Testis (tissue), 2 donors: ENCODE measurements at regions not wholly inside any gene's neighbourhood (a gene's known extent, or its start where the extent isn't known, plus 50 kb on each side); places are given as distances from the start of the nearest gene placed in this dataset.

Experiments
- DNase-seq: peaks from one replicate; pipeline ENCODE4 v3.0.0-alpha.2; 2019
- H3K27ac ChIP-seq, 2 donors: fragments of 200-600 bp; sonication (generic); one replicate each; pipeline ENCODE4 v1.5.1; 2019
- H3K27me3 ChIP-seq: fragments of 200-600 bp; sonication (generic); one replicate; pipeline ENCODE4 v1.5.1; 2019
- H3K36me3 ChIP-seq: fragments of 200-600 bp; sonication (generic); one replicate; pipeline ENCODE4 v1.5.1; 2017; ENCODE audit warnings: low read depth; ENCODE audit errors: missing control alignments
- H3K4me1 ChIP-seq: fragments of 200-600 bp; sonication (generic); one replicate; pipeline ENCODE4 v1.5.1; 2019
- H3K4me3 ChIP-seq, 2 donors: fragments of 200-600 bp; sonication (generic); one replicate each; pipeline ENCODE4 v1.5.1; 2017 to 2019
- H3K9me3 ChIP-seq: fragments of 200-600 bp; sonication (generic); one replicate; pipeline ENCODE4 v1.5.1; 2017
- POLR2A ChIP-seq: fragments of 450-650 bp; IDR thresholded peaks from one replicate; pipeline ENCODE4 v1.6.1; 2017; ENCODE audit warnings: antibody characterized with exemption, mild to moderate bottlenecking, moderate library complexity
- WGBS, 2 donors: methylation state at CpG; one replicate each; pipeline ENCODE4 v1.1.5; 2018; 5-methylcytosine and 5-hydroxymethylcytosine counted together
- intact Hi-C: fragments of 100-400 bp; cut with DNase I; formaldehyde crosslinking; loops from one replicate; pipeline ENCODE4 v1.15.1; 2023; ENCODE audit warnings: low total_unique reads
- TF ChIP-seq, protein P1 (sequence below), 3 experiments: fragments of 450-650 bp in 2 of 3; fragments of 200-600 bp in 1 of 3; sonication (generic) in 1 of 3; IDR thresholded peaks; one replicate each; pipeline ENCODE4 v1.5.1; 2016 to 2019; ENCODE audit warnings: antibody characterized with exemption in 3 of 3, mild to moderate bottlenecking in 2 of 3, moderate library complexity in 1 of 3

DNA sequence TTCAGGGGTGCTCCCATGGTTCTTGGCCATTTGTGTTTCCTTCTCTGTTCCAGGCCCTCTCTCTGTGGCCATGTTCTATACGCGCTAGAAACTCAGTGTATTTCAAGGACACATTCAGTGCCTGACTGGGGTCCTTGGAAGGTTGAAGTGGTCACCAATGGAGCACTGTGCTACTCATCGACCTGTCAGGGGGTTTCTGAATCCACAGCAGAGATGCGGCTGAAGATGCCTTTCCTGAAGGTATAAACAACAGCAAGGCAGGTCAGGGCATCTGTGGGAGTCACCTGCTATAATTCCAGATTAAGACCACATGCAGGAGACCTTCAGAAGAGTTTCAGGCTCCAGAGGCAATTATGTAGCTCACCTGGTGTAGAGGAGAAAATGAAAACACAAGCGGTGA is 86.8 kb upstream of the MGMT start:
- H3K4me1 ChIP-seq, result no peaks in the 10 kb centered on the region
- intact Hi-C loops, result no loop called here
- WGBS, 2 donors, result 87 to 88% methylated on average over 5 of the region's 5 CpGs
- H3K27ac ChIP-seq, result no peak overlapping the region
- H3K27me3 ChIP-seq, result no peaks in the 10 kb centered on the region
- no peak for DNase-seq
- peak overlapping the region in 1 of 2 donors; percentile 3 for H3K4me3 ChIP-seq
- no peaks in the 10 kb centered on the region for H3K36me3 ChIP-seq
- TF ChIP-seq, protein P1, sequence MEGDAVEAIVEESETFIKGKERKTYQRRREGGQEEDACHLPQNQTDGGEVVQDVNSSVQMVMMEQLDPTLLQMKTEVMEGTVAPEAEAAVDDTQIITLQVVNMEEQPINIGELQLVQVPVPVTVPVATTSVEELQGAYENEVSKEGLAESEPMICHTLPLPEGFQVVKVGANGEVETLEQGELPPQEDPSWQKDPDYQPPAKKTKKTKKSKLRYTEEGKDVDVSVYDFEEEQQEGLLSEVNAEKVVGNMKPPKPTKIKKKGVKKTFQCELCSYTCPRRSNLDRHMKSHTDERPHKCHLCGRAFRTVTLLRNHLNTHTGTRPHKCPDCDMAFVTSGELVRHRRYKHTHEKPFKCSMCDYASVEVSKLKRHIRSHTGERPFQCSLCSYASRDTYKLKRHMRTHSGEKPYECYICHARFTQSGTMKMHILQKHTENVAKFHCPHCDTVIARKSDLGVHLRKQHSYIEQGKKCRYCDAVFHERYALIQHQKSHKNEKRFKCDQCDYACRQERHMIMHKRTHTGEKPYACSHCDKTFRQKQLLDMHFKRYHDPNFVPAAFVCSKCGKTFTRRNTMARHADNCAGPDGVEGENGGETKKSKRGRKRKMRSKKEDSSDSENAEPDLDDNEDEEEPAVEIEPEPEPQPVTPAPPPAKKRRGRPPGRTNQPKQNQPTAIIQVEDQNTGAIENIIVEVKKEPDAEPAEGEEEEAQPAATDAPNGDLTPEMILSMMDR (IDR thresholded peaks at IDR 0.05), result no peak
- TF ChIP-seq POLR2A, result no peak
- H3K9me3 ChIP-seq, result no peaks in the 10 kb centered on the region

DNA sequence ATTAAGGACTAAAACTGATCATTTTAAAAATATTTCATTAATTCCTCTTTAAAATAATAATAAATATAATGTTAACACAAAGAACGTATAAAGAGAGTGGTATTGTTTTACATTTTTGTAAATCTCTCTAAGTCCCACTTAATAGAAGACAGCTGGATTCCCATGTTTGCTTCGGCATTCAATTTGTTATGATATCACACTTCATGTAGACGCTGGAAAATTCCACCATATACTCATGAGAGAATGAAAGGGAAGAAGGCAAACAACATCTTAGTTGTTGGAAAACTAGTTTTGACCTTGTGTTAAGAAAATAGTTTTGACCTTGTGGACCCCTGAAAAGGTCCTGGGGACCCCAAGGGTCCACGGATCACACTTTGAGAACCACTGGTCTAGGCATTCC is 85.3 kb upstream of the MGMT start:
- intact Hi-C loops, result no loop called here
- H3K9me3 ChIP-seq, result no peaks in the 10 kb centered on the region
- H3K27ac ChIP-seq, result no peak overlapping the region
- TF ChIP-seq, protein P1 (IDR thresholded peaks at IDR 0.05), result no peak
- TF ChIP-seq POLR2A, result no peak
- H3K4me1 ChIP-seq, result no peaks in the 10 kb centered on the region
- H3K4me3 ChIP-seq, result no peak overlapping the region
- no peaks in the 10 kb centered on the region for H3K27me3 ChIP-seq
- H3K36me3 ChIP-seq, result no peaks in the 10 kb centered on the region
- 54 to 76% methylated on average over 4 of the region's 4 CpGs for WGBS, 2 donors
- DNase-seq, result no peak

DNA sequence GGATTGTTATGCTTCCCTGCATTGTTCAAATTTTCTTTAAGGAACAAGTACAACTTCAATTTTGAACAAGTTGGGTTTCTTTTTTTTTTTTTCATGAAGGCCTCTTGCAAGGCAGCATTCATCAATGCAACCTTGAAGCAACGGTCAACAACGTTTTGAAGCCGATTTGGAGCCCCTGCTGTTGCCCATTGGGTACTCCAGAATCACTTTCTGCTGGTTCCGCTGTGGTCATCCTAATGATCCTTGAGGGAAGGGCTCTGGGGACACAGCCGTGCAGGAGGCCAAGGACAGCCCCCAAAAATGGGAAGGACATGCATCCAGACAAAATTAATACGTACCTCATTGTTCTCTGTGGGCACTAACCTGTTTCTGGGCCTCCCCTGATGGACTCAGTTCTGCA is 84.6 kb upstream of the MGMT start:
- intact Hi-C loops, result no loop called here
- no peaks in the 10 kb centered on the region for H3K27me3 ChIP-seq
- no peaks in the 10 kb centered on the region for H3K9me3 ChIP-seq
- H3K4me3 ChIP-seq, result no peak overlapping the region
- 76 to 87% methylated on average over 5 to 6 of the region's 6 CpGs for WGBS, 2 donors
- DNase-seq, result no peak
- TF ChIP-seq, protein P1 (IDR thresholded peaks at IDR 0.05), result no peak
- TF ChIP-seq POLR2A, result no peak
- H3K36me3 ChIP-seq, result no peaks in the 10 kb centered on the region
- H3K27ac ChIP-seq, result no peak overlapping the region
- no peaks in the 10 kb centered on the region for H3K4me1 ChIP-seq

DNA sequence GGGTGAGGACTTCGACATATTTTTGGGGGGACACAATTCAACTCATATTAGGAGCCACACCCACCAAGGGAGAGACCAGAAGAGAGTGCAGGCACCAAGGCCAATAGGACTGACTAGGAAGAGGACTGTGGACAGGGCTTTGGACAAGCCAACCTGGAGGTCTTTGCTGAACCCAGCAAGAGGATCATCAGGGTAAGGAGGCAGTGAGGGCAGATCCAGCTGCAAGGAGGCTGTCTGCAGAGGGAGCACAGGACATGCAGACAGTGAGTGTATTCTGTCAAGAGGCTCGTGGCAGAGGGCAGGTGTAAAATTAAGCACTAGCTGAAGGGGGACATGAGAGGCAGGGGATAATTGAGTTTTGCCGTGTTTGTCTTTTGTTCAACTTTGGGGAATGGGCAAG is 83.4 kb upstream of the MGMT start:
- no peaks in the 10 kb centered on the region for H3K9me3 ChIP-seq
- no peaks in the 10 kb centered on the region for H3K27me3 ChIP-seq
- H3K27ac ChIP-seq, result no peak overlapping the region
- no peaks in the 10 kb centered on the region for H3K36me3 ChIP-seq
- WGBS, 2 donors, result 83 to 91% methylated on average over 3 of the region's 3 CpGs
- intact Hi-C loops, result no loop called here
- H3K4me1 ChIP-seq, result no peaks in the 10 kb centered on the region
- no peak for TF ChIP-seq POLR2A
- TF ChIP-seq, protein P1 (IDR thresholded peaks at IDR 0.05), result no peak
- no peak overlapping the region for H3K4me3 ChIP-seq
- DNase-seq, result no peak

DNA sequence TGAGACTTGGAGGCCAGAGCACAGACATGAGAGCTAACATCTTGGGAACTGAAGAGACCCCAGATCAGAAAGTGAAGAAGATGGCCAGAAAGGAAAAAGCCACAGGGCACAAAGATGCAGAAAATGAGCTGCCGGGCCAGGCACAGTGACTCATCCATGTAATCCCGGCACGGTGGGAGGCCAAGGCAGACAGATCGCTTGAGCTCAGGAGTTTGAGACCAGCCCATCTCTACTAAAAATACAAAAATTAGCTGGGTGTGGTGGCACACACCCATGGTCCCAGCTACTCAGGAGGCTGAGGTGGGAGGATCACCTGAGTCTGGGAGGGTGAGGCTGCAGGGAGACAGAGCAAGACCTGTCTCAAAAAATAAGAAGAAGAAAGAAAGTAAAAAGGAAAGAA is 81.4 kb upstream of the MGMT start:
- Histone ChIP-seq H3K36me3 (no peaks in the 10 kb centered on the region), H3K27me3 (no peaks in the 10 kb centered on the region), H3K9me3 (no peaks in the 10 kb centered on the region), H3K27ac (no peak overlapping the region), H3K4me3 (no peak overlapping the region), H3K4me1 (no peaks in the 10 kb centered on the region)
- WGBS, 2 donors, result 88 to 96% methylated on average over 4 of the region's 4 CpGs
- no peak for TF ChIP-seq POLR2A
- TF ChIP-seq, protein P1 (IDR thresholded peaks at IDR 0.05), result no peak
- intact Hi-C loops, result no loop called here
- no peak for DNase-seq
